ENCODE measurements at regions not wholly inside any gene's neighbourhood (a gene's known extent, or its start where the extent isn't known, plus 50 kb on each side); places are given as distances from the start of the nearest gene placed in this dataset.

GRCh38 chr4:111873801-111874200 is 271.5 kb upstream of the FAM241A start:
- Histone ChIP-seq H3K9me1 (replicated peaks; ENCODE audit: control insufficient read depth, extremely low read depth, insufficient read depth, low read length) (no peaks in the 10 kb centered on the region), H3K4me2 (ENCODE audit: insufficient read depth, low read length) (no peak overlapping the region), H3K79me2 (ENCODE audit: control insufficient read depth, insufficient read depth, low read length) (no peaks in the 10 kb centered on the region), H4K20me1 (replicated peaks; ENCODE audit: control insufficient read depth, extremely low read depth, insufficient read depth, low read length) (no peaks in the 10 kb centered on the region), H3K4me1 (ENCODE audit: control insufficient read depth, extremely low read depth, insufficient read depth, low read length) (no peaks in the 10 kb centered on the region), H2AFZ (ENCODE audit: low read depth, low read length) (no peak overlapping the region), H3K4me3 (replicated peaks in 1 of 3; ENCODE audit: insufficient read depth in 1 of 3, low read depth in 1 of 3, low read length in 3 of 3) (no peak overlapping the region), H3K27me3 (ENCODE audit: control insufficient read depth in 2 of 2, insufficient read depth in 2 of 2, low read length in 2 of 2) (no peaks in the 10 kb centered on the region), H3K27ac (ENCODE audit: insufficient read depth, low read depth, low read length) (no peak overlapping the region), H3K9ac (replicated peaks; ENCODE audit: extremely low read depth, insufficient read depth, low read length) (no peak overlapping the region), H3K9me3 (replicated peaks; ENCODE audit: control insufficient read depth, insufficient read depth, low read length) (no peaks in the 10 kb centered on the region), H3K36me3 (ENCODE audit: control insufficient read depth in 2 of 2, extremely low read depth in 1 of 2, insufficient read depth in 2 of 2, low read length in 2 of 2) (no peaks in the 10 kb centered on the region)
- POLR2A ChIA-PET: no interaction called here
- no TSS peak for BruUV-seq (replicated peaks)
- dilution Hi-C loops (cut with MboI; ENCODE audit: extremely low pct_ligation_motif_present, low sequenced_read_pairs) (no loop called here), intact Hi-C loops (cut with micrococcal nuclease) (no loop called here)
- TF ChIP-seq EZH2 (IDR thresholded peaks at IDR 0.05; ENCODE audit: borderline replicate concordance, low read depth, low read length, severe bottlenecking) (no peak), JUN (IDR thresholded peaks at IDR 0.05; ENCODE audit: borderline replicate concordance, insufficient read depth, insufficient read length, low read depth) (no peak), CTCF (IDR thresholded peaks at IDR 0.05; ENCODE audit: extremely low read depth in 1 of 2, insufficient read depth in 1 of 2, low read depth in 1 of 2, low read length in 2 of 2) (no peak), FOS (IDR thresholded peaks at IDR 0.05; ENCODE audit: borderline replicate concordance, insufficient read depth, low read length) (no peak), POLR2AphosphoS5 (IDR thresholded peaks at IDR 0.05; ENCODE audit: insufficient read depth, low read depth, low read length) (no peak), MAX (IDR thresholded peaks at IDR 0.05; ENCODE audit: insufficient read depth, insufficient read length) (no peak), POLR2A (IDR thresholded peaks at IDR 0.05; ENCODE audit: low read depth, low read length) (no peak), MYC (IDR thresholded peaks at IDR 0.05; ENCODE audit: low read depth, low read length) (no peak), GATA2 (IDR thresholded peaks at IDR 0.05; ENCODE audit: insufficient read depth, insufficient read length, low read depth, low read length) (no peak)
- DNase-seq (ENCODE audit: low read depth, low spot score) (no peak), FAIRE-seq (no peak)
- CTCF ChIA-PET: interaction anchor here (1.8 to 1.9 kb wide), 2 partner anchors 9 to 19 kb away, joined by 6 to 9 read pairs; no protein-coding TSS in a partner anchor

All from endothelial cell of umbilical vein (primary cell).